H9 (cell line): ENCODE measurements at regions not wholly inside any gene's neighbourhood (a gene's known extent, or its start where the extent isn't known, plus 50 kb on each side); places are given as distances from the start of the nearest gene placed in this dataset.

Experiments
- DNase-seq: peaks from one replicate; pipeline ENCODE4 v3.0.0-alpha.2; 2017
- H2AFZ ChIP-seq: one replicate; pipeline ENCODE4 v1.6.1; 2013; ENCODE audit warnings: mild to moderate bottlenecking, low read length, control low read depth, moderate library complexity
- H2AK5ac ChIP-seq: 2 replicates; pipeline ENCODE4 v1.6.1; 2013; ENCODE audit warnings: low read length, control low read depth, mixed read lengths; ENCODE audit not compliant: insufficient read length
- H2BK120ac ChIP-seq: one replicate; pipeline ENCODE4 v1.6.1; 2013; ENCODE audit warnings: low read depth, mild to moderate bottlenecking, low read length, control low read depth, inconsistent platforms; ENCODE audit not compliant: poor library complexity, severe bottlenecking
- H2BK12ac ChIP-seq: 2 replicates; pipeline ENCODE4 v1.6.1; 2013; ENCODE audit warnings: low read length, control low read depth, mixed read lengths, low read depth; ENCODE audit not compliant: insufficient read length
- H2BK15ac ChIP-seq: 2 replicates; pipeline ENCODE4 v1.6.1; 2013; ENCODE audit warnings: low read depth, low read length, control low read depth
- H2BK20ac ChIP-seq: one replicate; pipeline ENCODE4 v1.6.1; 2013; ENCODE audit warnings: low read depth, mild to moderate bottlenecking, low read length, control low read depth, inconsistent platforms; ENCODE audit not compliant: poor library complexity, severe bottlenecking
- H2BK5ac ChIP-seq: 2 replicates; pipeline ENCODE4 v1.6.1; 2013; ENCODE audit warnings: low read length, control low read depth, mixed read lengths; ENCODE audit not compliant: insufficient read length
- H3K14ac ChIP-seq: 2 replicates; pipeline ENCODE4 v1.6.1; 2013; ENCODE audit warnings: low read length, control low read depth; ENCODE audit not compliant: insufficient read depth
- H3K18ac ChIP-seq: 2 replicates; pipeline ENCODE4 v1.6.1; 2013; ENCODE audit warnings: low read depth, mild to moderate bottlenecking, mixed read lengths, low read length, control low read depth; ENCODE audit not compliant: insufficient read length
- H3K23ac ChIP-seq: 2 replicates; pipeline ENCODE4 v1.6.1; 2013; ENCODE audit warnings: low read length, control low read depth, mixed read lengths, low read depth; ENCODE audit not compliant: insufficient read length
- H3K23me2 ChIP-seq: 2 replicates; pipeline ENCODE4 v1.6.1; 2013; ENCODE audit warnings: low read depth, mild to moderate bottlenecking, mixed read lengths, low read length, control low read depth; ENCODE audit not compliant: insufficient read length, poor library complexity, severe bottlenecking
- H3K27ac ChIP-seq: 2 replicates; pipeline ENCODE4 v1.5.1; 2013; ENCODE audit warnings: low read length, control low read depth, mixed read lengths, low read depth; ENCODE audit not compliant: insufficient read length
- H3K27me3 ChIP-seq: 2 replicates; pipeline ENCODE4 v1.6.1; 2013; ENCODE audit warnings: low read length, control low read depth, inconsistent platforms; ENCODE audit not compliant: insufficient read depth
- H3K4ac ChIP-seq: 2 replicates; pipeline ENCODE4 v1.6.1; 2013; ENCODE audit warnings: low read depth, mild to moderate bottlenecking, control low read depth, inconsistent platforms, low read length, moderate library complexity
- H3K4me1 ChIP-seq: 2 replicates; pipeline ENCODE4 v1.6.1; 2013; ENCODE audit warnings: low read length, control low read depth, inconsistent platforms; ENCODE audit not compliant: insufficient read depth
- H3K4me2 ChIP-seq: 2 replicates; pipeline ENCODE4 v1.6.1; 2013; ENCODE audit warnings: low read length, control low read depth, mixed read lengths; ENCODE audit not compliant: insufficient read length, insufficient read depth
- H3K56ac ChIP-seq: 2 replicates; pipeline ENCODE4 v1.6.1; 2013; ENCODE audit warnings: low read depth, mild to moderate bottlenecking, mixed read lengths, low read length, control low read depth; ENCODE audit not compliant: insufficient read length
- H3K79me1 ChIP-seq: 2 replicates; pipeline ENCODE4 v1.6.1; 2013; ENCODE audit warnings: low read depth, mild to moderate bottlenecking, moderate library complexity, low read length, control low read depth, inconsistent platforms; ENCODE audit not compliant: insufficient read depth, poor library complexity, severe bottlenecking
- H3K79me2 ChIP-seq: 2 replicates; pipeline ENCODE4 v1.6.1; 2013; ENCODE audit warnings: low read length, control low read depth, inconsistent platforms; ENCODE audit not compliant: insufficient read depth
- H3K9ac ChIP-seq: 2 replicates; pipeline ENCODE4 v1.6.1; 2013; ENCODE audit warnings: low read length, control low read depth, mixed read lengths; ENCODE audit not compliant: insufficient read length; ENCODE audit errors: extremely low read depth
- H3K9me3 ChIP-seq: one replicate; pipeline ENCODE4 v1.6.1; 2013; ENCODE audit warnings: low read depth, low read length, inconsistent platforms; ENCODE audit not compliant: control insufficient read depth
- H3T11ph ChIP-seq: one replicate; pipeline ENCODE4 v1.6.1; 2013; ENCODE audit warnings: mild to moderate bottlenecking, low read length, control low read depth, inconsistent platforms
- H4K20me1 ChIP-seq: one replicate; pipeline ENCODE4 v1.6.1; 2013; ENCODE audit not compliant: control insufficient read depth, insufficient read length, insufficient read depth
- H4K5ac ChIP-seq: 2 replicates; pipeline ENCODE4 v1.6.1; 2013; ENCODE audit warnings: low read depth, mild to moderate bottlenecking, mixed read lengths, low read length, control low read depth; ENCODE audit not compliant: insufficient read length
- H4K8ac ChIP-seq: replicated peaks from 2 replicates; pipeline ENCODE4 v1.6.1; 2013; ENCODE audit warnings: low read length, control low read depth, mixed read lengths, low read depth; ENCODE audit not compliant: insufficient read length
- H4K91ac ChIP-seq: 2 replicates; pipeline ENCODE4 v1.6.1; 2013; ENCODE audit warnings: low read depth, mild to moderate bottlenecking, moderate library complexity, mixed read lengths, low read length, control low read depth; ENCODE audit not compliant: insufficient read length
- H3K27ac Mint-ChIP-seq, 3 experiments: 2 replicates in 2 of 3; 3 replicates in 1 of 3; pipeline ENCODE4 v1.8.0; 2020 to 2021; ENCODE audit warnings: mixed read lengths in 3 of 3, mild to moderate bottlenecking in 1 of 3, moderate library complexity in 1 of 3
- H3K27me3 Mint-ChIP-seq: 2 replicates; pipeline ENCODE4 v1.8.0; 2021; ENCODE audit warnings: low read depth, mild to moderate bottlenecking, moderate library complexity, mixed read lengths
- H3K36me3 Mint-ChIP-seq, 3 experiments: 2 replicates in 2 of 3; 3 replicates in 1 of 3; pipeline ENCODE4 v1.8.0; 2020 to 2021; ENCODE audit warnings: low read depth in 3 of 3, mixed read lengths in 3 of 3; ENCODE audit not compliant: insufficient read depth in 1 of 3
- H3K4me1 Mint-ChIP-seq, 2 experiments: 2 replicates each; pipeline ENCODE4 v1.8.0; 2020; ENCODE audit warnings: mixed read lengths in 2 of 2
- H3K4me3 Mint-ChIP-seq, 2 experiments: 2 replicates in 1 of 2; 3 replicates in 1 of 2; pipeline ENCODE4 v1.8.0; 2020 to 2021; ENCODE audit warnings: mild to moderate bottlenecking in 2 of 2, mixed read lengths in 2 of 2, moderate library complexity in 1 of 2
- H3K9me3 Mint-ChIP-seq, 2 experiments: 2 replicates in 1 of 2; 3 replicates in 1 of 2; pipeline ENCODE4 v1.8.0; 2020; ENCODE audit warnings: mild to moderate bottlenecking in 2 of 2, mixed read lengths in 2 of 2, moderate library complexity in 1 of 2
- CTCF ChIP-seq: fragments of 200-600 bp; sonication (generic); conservative IDR thresholded peaks from 3 replicates; pipeline ENCODE4 v1.8.0; 2021; ENCODE audit warnings: antibody characterized with exemption, mild to moderate bottlenecking

GRCh38 chr13:77391475-77391874 is 64.6 kb upstream of the MYCBP2 start:
- Histone ChIP-seq H3K79me2 (no peaks in the 10 kb centered on the region), H2BK15ac (no peak overlapping the region), H2AK5ac (no peak overlapping the region)

More at GRCh38 chr13:77391475-77391874, 64.6 kb upstream of the MYCBP2 start:
- Histone ChIP-seq H4K5ac (no peak overlapping the region), H3K27me3 (no peaks in the 10 kb centered on the region), H3K14ac (no peak overlapping the region), H4K8ac (no peak overlapping the region), H3K9ac (no peak overlapping the region), H2BK20ac (no peak overlapping the region), H3K23me2 (no peaks in the 10 kb centered on the region), H4K20me1 (no peaks in the 10 kb centered on the region), H2AFZ (no peak overlapping the region), H3K4me1 (no peaks in the 10 kb centered on the region), H3T11ph (no peak overlapping the region), H3K4me2 (no peak overlapping the region), H2BK5ac (no peak overlapping the region), H3K27ac (no peak overlapping the region), H2BK12ac (no peak overlapping the region), H3K79me1 (no peaks in the 10 kb centered on the region), H3K18ac (no peak overlapping the region), H2BK120ac (no peak overlapping the region), H3K4ac (no peak overlapping the region), H3K9me3 (no peaks in the 10 kb centered on the region), H4K91ac (no peak overlapping the region), H3K56ac (no peak overlapping the region), H3K23ac (no peak overlapping the region)
- Mint-ChIP-seq H3K27me3 (no peaks in the 10 kb centered on the region), H3K4me3 (no peak overlapping the region), H3K36me3 (no peaks in the 10 kb centered on the region; a peak in 1 of 7 replicates), H3K4me1 (no peaks in the 10 kb centered on the region), H3K27ac (no peak overlapping the region), H3K9me3 (no peaks in the 10 kb centered on the region)
- no peak for TF ChIP-seq CTCF
- DNase-seq = no peak
